ENCODE measurements at regions not wholly inside any gene's neighbourhood (a gene's known extent, or its start where the extent isn't known, plus 50 kb on each side); places are given as distances from the start of the nearest gene placed in this dataset.

DNA sequence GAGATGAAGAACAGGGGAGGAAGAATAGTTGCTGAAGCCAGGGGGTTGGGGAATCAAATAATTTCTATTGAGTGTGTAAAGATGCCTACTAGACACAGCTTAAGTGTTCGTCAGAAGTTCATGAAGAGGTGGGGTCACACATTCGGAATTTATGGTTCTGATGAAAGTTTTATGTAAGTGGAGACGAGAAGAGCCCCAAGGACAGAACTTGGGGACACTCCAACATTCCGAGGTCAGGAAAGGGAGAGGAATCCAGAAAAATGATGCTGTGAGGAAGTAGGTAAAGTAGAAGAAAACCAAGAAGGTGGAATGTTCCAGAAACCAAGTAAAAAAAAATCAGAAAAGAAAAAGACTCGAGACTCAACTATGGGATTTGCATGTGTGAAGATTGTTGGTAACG is 272.5 kb downstream of the SIPA1L2 start (continued):
- no peak for TF ChIP-seq MYBL2 (CRISPR knock-in tag; IDR thresholded peaks at IDR 0.05)

DNA sequence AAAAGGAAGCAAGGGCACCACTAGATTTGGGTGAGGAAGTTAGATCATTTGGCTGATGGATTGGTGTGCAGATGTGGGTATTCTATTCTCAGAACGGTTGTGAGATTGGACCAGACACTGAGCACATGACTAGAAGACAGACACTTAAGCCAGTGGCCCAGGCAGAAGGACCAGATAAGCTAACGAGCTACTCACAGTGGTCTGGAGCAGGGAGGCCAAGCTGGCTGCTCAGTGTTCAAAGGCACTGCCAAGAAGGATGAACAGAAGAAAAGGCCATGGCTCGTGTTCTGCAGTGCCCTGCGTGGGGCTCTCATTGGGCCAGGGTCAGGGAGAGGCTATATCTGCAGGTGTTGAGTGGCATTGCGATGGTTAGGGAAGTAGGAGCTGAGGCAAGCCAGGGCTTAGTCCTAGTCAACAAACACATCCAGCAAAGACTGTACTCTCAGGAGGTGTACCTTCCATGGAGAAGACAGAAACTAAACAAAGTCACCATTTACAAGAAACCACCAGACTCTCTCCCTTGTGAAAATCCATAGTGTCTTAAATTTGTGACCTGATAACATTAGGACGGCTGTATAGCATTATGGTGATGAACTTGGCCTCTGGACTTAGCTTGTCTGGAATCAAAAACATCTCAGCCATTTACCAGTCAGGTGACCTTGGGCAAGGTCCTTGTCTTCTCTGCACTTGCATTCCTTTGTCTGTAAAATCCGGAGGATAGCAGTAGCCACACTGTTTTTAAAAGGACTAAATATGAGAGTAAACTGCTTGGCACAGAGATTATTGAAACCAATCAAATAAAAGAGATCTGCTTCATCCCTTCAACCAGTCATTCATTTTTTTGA is 274.5 kb downstream of the SIPA1L2 start:
- H3K36me3 Mint-ChIP-seq = no peaks in the 10 kb centered on the region
- peaks cover 20% of the 10 kb centered on the region for H3K27me3 Mint-ChIP-seq (ENCODE audit: low read depth)
- H3K9me3 Mint-ChIP-seq = no peaks in the 10 kb centered on the region
- POLR2A ChIA-PET = no interaction called here
- H3K27ac Mint-ChIP-seq = no peak overlapping the region
- ATAC-seq (no peak), DNase-seq (ENCODE audit: low spot score) (no peak)
- H3K4me3 Mint-ChIP-seq = no peak overlapping the region
- TF ChIP-seq SOX15 (CRISPR knock-in tag; IDR thresholded peaks at IDR 0.05) (no peak), ATF1 (CRISPR knock-in tag; IDR thresholded peaks at IDR 0.05) (no peak), ZNF121 (CRISPR knock-in tag; IDR thresholded peaks at IDR 0.05) (no peak), CREM (CRISPR knock-in tag; IDR thresholded peaks at IDR 0.05) (no peak), ZNF219 (CRISPR knock-in tag; IDR thresholded peaks at IDR 0.05; ENCODE audit: borderline replicate concordance) (no peak), ZNF138 (CRISPR knock-in tag; conservative IDR thresholded peaks at IDR 0.05) (no peak), NFYB (CRISPR knock-in tag; conservative IDR thresholded peaks at IDR 0.05; ENCODE audit: low read depth) (no peak), ZNF671 (CRISPR knock-in tag; IDR thresholded peaks at IDR 0.05) (no peak), FOXJ3 (CRISPR knock-in tag; IDR thresholded peaks at IDR 0.05; ENCODE audit: borderline replicate concordance) (no peak), NFE2L1 (CRISPR knock-in tag; IDR thresholded peaks at IDR 0.05) (no peak)
- TF ChIP-seq, protein P1, sequence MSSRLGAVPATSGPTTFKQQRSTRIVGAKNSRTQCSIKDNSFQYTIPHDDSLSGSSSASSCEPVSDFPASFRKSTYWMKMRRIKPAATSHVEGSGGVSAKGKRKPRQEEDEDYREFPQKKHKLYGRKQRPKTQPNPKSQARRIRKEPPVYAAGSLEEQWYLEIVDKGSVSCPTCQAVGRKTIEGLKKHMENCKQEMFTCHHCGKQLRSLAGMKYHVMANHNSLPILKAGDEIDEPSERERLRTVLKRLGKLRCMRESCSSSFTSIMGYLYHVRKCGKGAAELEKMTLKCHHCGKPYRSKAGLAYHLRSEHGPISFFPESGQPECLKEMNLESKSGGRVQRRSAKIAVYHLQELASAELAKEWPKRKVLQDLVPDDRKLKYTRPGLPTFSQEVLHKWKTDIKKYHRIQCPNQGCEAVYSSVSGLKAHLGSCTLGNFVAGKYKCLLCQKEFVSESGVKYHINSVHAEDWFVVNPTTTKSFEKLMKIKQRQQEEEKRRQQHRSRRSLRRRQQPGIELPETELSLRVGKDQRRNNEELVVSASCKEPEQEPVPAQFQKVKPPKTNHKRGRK (CRISPR knock-in tag; IDR thresholded peaks at IDR 0.05; ENCODE audit: borderline replicate concordance) = no peak
- TF ChIP-seq, protein P2, sequence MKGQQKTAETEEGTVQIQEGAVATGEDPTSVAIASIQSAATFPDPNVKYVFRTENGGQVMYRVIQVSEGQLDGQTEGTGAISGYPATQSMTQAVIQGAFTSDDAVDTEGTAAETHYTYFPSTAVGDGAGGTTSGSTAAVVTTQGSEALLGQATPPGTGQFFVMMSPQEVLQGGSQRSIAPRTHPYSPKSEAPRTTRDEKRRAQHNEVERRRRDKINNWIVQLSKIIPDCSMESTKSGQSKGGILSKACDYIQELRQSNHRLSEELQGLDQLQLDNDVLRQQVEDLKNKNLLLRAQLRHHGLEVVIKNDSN (CRISPR knock-in tag; IDR thresholded peaks at IDR 0.05) = no peak
- TF ChIP-seq, protein P3, sequence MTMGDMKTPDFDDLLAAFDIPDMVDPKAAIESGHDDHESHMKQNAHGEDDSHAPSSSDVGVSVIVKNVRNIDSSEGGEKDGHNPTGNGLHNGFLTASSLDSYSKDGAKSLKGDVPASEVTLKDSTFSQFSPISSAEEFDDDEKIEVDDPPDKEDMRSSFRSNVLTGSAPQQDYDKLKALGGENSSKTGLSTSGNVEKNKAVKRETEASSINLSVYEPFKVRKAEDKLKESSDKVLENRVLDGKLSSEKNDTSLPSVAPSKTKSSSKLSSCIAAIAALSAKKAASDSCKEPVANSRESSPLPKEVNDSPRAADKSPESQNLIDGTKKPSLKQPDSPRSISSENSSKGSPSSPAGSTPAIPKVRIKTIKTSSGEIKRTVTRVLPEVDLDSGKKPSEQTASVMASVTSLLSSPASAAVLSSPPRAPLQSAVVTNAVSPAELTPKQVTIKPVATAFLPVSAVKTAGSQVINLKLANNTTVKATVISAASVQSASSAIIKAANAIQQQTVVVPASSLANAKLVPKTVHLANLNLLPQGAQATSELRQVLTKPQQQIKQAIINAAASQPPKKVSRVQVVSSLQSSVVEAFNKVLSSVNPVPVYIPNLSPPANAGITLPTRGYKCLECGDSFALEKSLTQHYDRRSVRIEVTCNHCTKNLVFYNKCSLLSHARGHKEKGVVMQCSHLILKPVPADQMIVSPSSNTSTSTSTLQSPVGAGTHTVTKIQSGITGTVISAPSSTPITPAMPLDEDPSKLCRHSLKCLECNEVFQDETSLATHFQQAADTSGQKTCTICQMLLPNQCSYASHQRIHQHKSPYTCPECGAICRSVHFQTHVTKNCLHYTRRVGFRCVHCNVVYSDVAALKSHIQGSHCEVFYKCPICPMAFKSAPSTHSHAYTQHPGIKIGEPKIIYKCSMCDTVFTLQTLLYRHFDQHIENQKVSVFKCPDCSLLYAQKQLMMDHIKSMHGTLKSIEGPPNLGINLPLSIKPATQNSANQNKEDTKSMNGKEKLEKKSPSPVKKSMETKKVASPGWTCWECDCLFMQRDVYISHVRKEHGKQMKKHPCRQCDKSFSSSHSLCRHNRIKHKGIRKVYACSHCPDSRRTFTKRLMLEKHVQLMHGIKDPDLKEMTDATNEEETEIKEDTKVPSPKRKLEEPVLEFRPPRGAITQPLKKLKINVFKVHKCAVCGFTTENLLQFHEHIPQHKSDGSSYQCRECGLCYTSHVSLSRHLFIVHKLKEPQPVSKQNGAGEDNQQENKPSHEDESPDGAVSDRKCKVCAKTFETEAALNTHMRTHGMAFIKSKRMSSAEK (CRISPR knock-in tag; IDR thresholded peaks at IDR 0.05; ENCODE audit: borderline replicate concordance) = no peak
- TF ChIP-seq, protein P4, sequence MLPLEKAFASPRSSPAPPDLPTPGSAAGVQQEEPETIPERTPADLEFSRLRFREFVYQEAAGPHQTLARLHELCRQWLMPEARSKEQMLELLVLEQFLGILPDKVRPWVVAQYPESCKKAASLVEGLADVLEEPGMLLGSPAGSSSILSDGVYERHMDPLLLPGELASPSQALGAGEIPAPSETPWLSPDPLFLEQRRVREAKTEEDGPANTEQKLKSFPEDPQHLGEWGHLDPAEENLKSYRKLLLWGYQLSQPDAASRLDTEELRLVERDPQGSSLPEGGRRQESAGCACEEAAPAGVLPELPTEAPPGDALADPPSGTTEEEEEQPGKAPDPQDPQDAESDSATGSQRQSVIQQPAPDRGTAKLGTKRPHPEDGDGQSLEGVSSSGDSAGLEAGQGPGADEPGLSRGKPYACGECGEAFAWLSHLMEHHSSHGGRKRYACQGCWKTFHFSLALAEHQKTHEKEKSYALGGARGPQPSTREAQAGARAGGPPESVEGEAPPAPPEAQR (CRISPR knock-in tag; IDR thresholded peaks at IDR 0.05) = no peak
- TF ChIP-seq, protein P5, sequence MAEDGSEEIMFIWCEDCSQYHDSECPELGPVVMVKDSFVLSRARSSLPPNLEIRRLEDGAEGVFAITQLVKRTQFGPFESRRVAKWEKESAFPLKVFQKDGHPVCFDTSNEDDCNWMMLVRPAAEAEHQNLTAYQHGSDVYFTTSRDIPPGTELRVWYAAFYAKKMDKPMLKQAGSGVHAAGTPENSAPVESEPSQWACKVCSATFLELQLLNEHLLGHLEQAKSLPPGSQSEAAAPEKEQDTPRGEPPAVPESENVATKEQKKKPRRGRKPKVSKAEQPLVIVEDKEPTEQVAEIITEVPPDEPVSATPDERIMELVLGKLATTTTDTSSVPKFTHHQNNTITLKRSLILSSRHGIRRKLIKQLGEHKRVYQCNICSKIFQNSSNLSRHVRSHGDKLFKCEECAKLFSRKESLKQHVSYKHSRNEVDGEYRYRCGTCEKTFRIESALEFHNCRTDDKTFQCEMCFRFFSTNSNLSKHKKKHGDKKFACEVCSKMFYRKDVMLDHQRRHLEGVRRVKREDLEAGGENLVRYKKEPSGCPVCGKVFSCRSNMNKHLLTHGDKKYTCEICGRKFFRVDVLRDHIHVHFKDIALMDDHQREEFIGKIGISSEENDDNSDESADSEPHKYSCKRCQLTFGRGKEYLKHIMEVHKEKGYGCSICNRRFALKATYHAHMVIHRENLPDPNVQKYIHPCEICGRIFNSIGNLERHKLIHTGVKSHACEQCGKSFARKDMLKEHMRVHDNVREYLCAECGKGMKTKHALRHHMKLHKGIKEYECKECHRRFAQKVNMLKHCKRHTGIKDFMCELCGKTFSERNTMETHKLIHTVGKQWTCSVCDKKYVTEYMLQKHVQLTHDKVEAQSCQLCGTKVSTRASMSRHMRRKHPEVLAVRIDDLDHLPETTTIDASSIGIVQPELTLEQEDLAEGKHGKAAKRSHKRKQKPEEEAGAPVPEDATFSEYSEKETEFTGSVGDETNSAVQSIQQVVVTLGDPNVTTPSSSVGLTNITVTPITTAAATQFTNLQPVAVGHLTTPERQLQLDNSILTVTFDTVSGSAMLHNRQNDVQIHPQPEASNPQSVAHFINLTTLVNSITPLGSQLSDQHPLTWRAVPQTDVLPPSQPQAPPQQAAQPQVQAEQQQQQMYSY (CRISPR knock-in tag; IDR thresholded peaks at IDR 0.05) = no peak
- TF ChIP-seq, protein P6, sequence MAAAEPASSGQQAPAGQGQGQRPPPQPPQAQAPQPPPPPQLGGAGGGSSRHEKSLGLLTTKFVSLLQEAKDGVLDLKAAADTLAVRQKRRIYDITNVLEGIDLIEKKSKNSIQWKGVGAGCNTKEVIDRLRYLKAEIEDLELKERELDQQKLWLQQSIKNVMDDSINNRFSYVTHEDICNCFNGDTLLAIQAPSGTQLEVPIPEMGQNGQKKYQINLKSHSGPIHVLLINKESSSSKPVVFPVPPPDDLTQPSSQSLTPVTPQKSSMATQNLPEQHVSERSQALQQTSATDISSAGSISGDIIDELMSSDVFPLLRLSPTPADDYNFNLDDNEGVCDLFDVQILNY (CRISPR knock-in tag; IDR thresholded peaks at IDR 0.05) = no peak
- CTCF ChIA-PET = no interaction called here
- no peaks in the 10 kb centered on the region for H3K4me1 Mint-ChIP-seq
